ENCODE measurements at regions not wholly inside any gene's neighbourhood (a gene's known extent, or its start where the extent isn't known, plus 50 kb on each side); places are given as distances from the start of the nearest gene placed in this dataset.

- Histone ChIP-seq H2AFZ (no peak overlapping the region), H3K9me3 (ENCODE audit: control insufficient read depth, low read length) (no peaks in the 10 kb centered on the region), H3K36me3 (ENCODE audit: control insufficient read depth, insufficient read depth, low read length) (no peaks in the 10 kb centered on the region), H3K27ac (no peak overlapping the region), H3K27me3 (ENCODE audit: control insufficient read depth, insufficient read depth, low read length) (no peaks in the 10 kb centered on the region), H3K79me2 (no peaks in the 10 kb centered on the region), H3K4me1 (no peaks in the 10 kb centered on the region), H3K4me3 (ENCODE audit: low read depth, low read length) (no peak overlapping the region), H3K4me2 (ENCODE audit: low read length) (no peak overlapping the region), H3K9ac (no peak overlapping the region)
- TF ChIP-seq CTCF (IDR thresholded peaks at IDR 0.05): no peak
These were observed 317.2 kb upstream of the C1orf87 start for GRCh38 chr1:60390593-60391282.

DNA sequence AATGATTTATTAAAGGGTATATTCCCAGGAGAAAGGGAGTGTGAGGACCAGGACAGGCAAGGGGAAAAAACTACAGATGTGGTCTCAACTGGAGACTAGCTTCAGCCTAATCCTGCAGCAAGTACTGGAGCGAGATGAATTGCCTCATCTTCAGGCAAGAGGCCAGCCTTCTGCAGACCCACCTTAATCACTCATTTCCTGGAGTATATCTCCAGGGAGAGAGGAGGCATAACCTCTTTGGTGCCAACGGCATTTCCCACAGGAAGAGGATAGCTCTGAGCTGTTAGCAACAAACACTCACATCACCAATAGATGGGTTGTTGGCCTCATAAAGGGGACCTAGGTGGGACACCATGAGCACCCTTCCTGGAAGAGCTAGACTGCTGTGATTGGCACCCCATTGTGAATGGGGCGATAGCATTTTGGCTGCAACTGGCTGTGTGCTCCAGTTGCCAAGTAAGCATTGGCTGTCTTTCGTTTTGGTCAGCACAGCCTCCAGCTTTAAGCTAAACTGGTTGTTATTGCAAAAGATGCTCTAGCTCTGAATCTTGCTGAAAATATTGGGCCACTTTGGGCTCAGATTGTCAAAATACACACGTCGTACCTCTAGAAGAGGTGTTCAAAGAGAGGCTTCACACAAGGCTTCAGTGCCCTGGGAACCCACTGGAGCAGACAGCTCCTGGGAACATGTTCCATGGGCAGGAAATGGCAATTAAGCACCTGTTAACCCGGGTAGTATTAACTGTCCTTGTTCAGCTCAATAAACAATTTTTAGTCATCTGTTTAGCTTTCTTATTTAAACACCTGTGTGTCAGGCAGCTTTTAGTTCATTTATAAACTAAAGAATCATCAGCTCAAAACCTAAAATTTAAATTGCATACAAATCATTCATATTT lies 314.8 kb upstream of the C1orf87 start:
- no peak for TF ChIP-seq CTCF (IDR thresholded peaks at IDR 0.05)
- Histone ChIP-seq H3K27ac (no peak overlapping the region), H3K36me3 (ENCODE audit: control insufficient read depth, insufficient read depth, low read length) (no peaks in the 10 kb centered on the region), H3K27me3 (ENCODE audit: control insufficient read depth, insufficient read depth, low read length) (no peaks in the 10 kb centered on the region), H3K4me2 (ENCODE audit: low read length) (no peak overlapping the region), H3K4me1 (no peaks in the 10 kb centered on the region), H3K4me3 (ENCODE audit: low read depth, low read length) (no peak overlapping the region), H3K79me2 (no peaks in the 10 kb centered on the region), H2AFZ (no peak overlapping the region), H3K9ac (no peak overlapping the region), H3K9me3 (ENCODE audit: control insufficient read depth, low read length) (no peaks in the 10 kb centered on the region)

DNA sequence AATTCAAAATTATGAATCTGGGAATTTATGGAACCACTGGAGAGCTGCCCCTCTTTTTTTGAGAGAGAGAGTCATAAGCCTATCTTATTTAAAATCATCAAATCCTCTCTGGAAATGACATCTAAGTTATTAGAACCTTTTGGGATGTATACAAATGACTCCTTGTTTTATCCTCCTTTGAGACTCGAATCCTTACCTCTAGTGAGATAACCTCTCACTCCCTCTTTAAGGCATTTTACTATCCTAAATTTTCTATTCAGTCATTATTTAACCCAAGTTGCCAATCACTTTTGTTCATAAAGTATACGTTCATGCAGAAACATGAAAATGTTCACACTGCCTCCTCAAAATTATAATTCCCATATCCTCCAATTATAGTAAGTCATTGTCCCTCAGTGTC lies 313.6 kb upstream of the C1orf87 start:
- H3K4me1 ChIP-seq: no peaks in the 10 kb centered on the region
- no peak overlapping the region for H3K4me3 ChIP-seq (ENCODE audit: low read depth, low read length)
- no peak overlapping the region for H3K4me2 ChIP-seq (ENCODE audit: low read length)
- H3K27me3 ChIP-seq (ENCODE audit: control insufficient read depth, insufficient read depth, low read length): no peaks in the 10 kb centered on the region
- H3K9ac ChIP-seq: no peak overlapping the region
- no peak overlapping the region for H3K27ac ChIP-seq
- no peaks in the 10 kb centered on the region for H3K79me2 ChIP-seq
- H2AFZ ChIP-seq: no peak overlapping the region
- no peak for TF ChIP-seq CTCF (IDR thresholded peaks at IDR 0.05)
- no peaks in the 10 kb centered on the region for H3K9me3 ChIP-seq (ENCODE audit: control insufficient read depth, low read length)
- H3K36me3 ChIP-seq (ENCODE audit: control insufficient read depth, insufficient read depth, low read length): no peaks in the 10 kb centered on the region

- TF ChIP-seq CTCF (IDR thresholded peaks at IDR 0.05): no peak
These were observed 312.7 kb upstream of the C1orf87 start for GRCh38 chr1:60386249-60386648.

More at GRCh38 chr1:60386249-60386648, 312.7 kb upstream of the C1orf87 start:
- no peaks in the 10 kb centered on the region for H3K36me3 ChIP-seq (ENCODE audit: control insufficient read depth, insufficient read depth, low read length)
- no peaks in the 10 kb centered on the region for H3K9me3 ChIP-seq (ENCODE audit: control insufficient read depth, low read length)
- H3K27me3 ChIP-seq (ENCODE audit: control insufficient read depth, insufficient read depth, low read length): no peaks in the 10 kb centered on the region
- no peak overlapping the region for H3K4me2 ChIP-seq (ENCODE audit: low read length)
- no peak overlapping the region for H2AFZ ChIP-seq
- H3K4me3 ChIP-seq (ENCODE audit: low read depth, low read length): no peak overlapping the region
- no peaks in the 10 kb centered on the region for H3K79me2 ChIP-seq
- no peak overlapping the region for H3K27ac ChIP-seq
- no peaks in the 10 kb centered on the region for H3K4me1 ChIP-seq
- H3K9ac ChIP-seq: no peak overlapping the region
